Endothelial cell (in vitro differentiated cells): ENCODE measurements at regions not wholly inside any gene's neighbourhood (a gene's known extent, or its start where the extent isn't known, plus 50 kb on each side); places are given as distances from the start of the nearest gene placed in this dataset.

Experiments used
- DNase-seq: peaks from one replicate; pipeline ENCODE4 v3.0.0; 2021; ENCODE audit warnings: low spot score
- H3K27ac Mint-ChIP-seq: one replicate; pipeline ENCODE4 v1.8.0; 2021; ENCODE audit warnings: mixed read lengths, inconsistent platforms; ENCODE audit not compliant: unreplicated experiment
- H3K27me3 Mint-ChIP-seq: one replicate; pipeline ENCODE4 v1.8.0; 2021; ENCODE audit warnings: mild to moderate bottlenecking, moderate library complexity, mixed read lengths, inconsistent platforms; ENCODE audit not compliant: unreplicated experiment
- H3K36me3 Mint-ChIP-seq: one replicate; pipeline ENCODE4 v1.8.0; 2021; ENCODE audit warnings: mild to moderate bottlenecking, low read depth, mixed read lengths, inconsistent platforms; ENCODE audit not compliant: unreplicated experiment
- H3K4me1 Mint-ChIP-seq: one replicate; pipeline ENCODE4 v1.8.0; 2021; ENCODE audit warnings: mild to moderate bottlenecking, mixed read lengths, inconsistent platforms; ENCODE audit not compliant: unreplicated experiment
- H3K4me3 Mint-ChIP-seq: one replicate; pipeline ENCODE4 v1.8.0; 2021; ENCODE audit warnings: mild to moderate bottlenecking, mixed read lengths, inconsistent platforms; ENCODE audit not compliant: unreplicated experiment
- H3K9me3 Mint-ChIP-seq: one replicate; pipeline ENCODE4 v1.8.0; 2021; ENCODE audit warnings: mixed read lengths, inconsistent platforms; ENCODE audit not compliant: unreplicated experiment
- CTCF ChIP-seq: fragments of 200-600 bp; sonication (generic); IDR thresholded peaks from one replicate; pipeline ENCODE4 v1.5.0; 2021; ENCODE audit warnings: antibody characterized with exemption; ENCODE audit not compliant: unreplicated experiment

- Mint-ChIP-seq H3K4me1 (no peaks in the 10 kb centered on the region), H3K9me3 (no peaks in the 10 kb centered on the region), H3K27me3 (peaks cover 2% of the 10 kb centered on the region), H3K27ac (no peak overlapping the region), H3K4me3 (no peak overlapping the region), H3K36me3 (no peaks in the 10 kb centered on the region)
- TF ChIP-seq CTCF, result no peak
- no peak for DNase-seq
Measured at GRCh38 chr18:4582431-4583335, 127.6 kb upstream of the DLGAP1 start.

GRCh38 chr18:4581966-4582365 is 126.9 kb upstream of the DLGAP1 start:
- H3K4me3 Mint-ChIP-seq, result no peak overlapping the region
- TF ChIP-seq CTCF, result no peak
- peaks cover 2% of the 10 kb centered on the region for H3K27me3 Mint-ChIP-seq
- no peaks in the 10 kb centered on the region for H3K4me1 Mint-ChIP-seq
- H3K9me3 Mint-ChIP-seq, result no peaks in the 10 kb centered on the region
- no peak for DNase-seq
- no peak overlapping the region for H3K27ac Mint-ChIP-seq
- H3K36me3 Mint-ChIP-seq, result no peaks in the 10 kb centered on the region

GRCh38 chr18:4578449-4578848 is 123.3 kb upstream of the DLGAP1 start:
- peaks cover 7% of the 10 kb centered on the region for H3K9me3 Mint-ChIP-seq
- H3K36me3 Mint-ChIP-seq, result peaks cover 7% of the 10 kb centered on the region
- no peaks in the 10 kb centered on the region for H3K4me1 Mint-ChIP-seq
- TF ChIP-seq CTCF, result no peak
- no peak overlapping the region for H3K27ac Mint-ChIP-seq
- no peak overlapping the region for H3K4me3 Mint-ChIP-seq
- no peak for DNase-seq
- H3K27me3 Mint-ChIP-seq, result peaks cover 2% of the 10 kb centered on the region

- H3K27me3 Mint-ChIP-seq, result peaks cover 2% of the 10 kb centered on the region
- H3K36me3 Mint-ChIP-seq, result peaks cover 11% of the 10 kb centered on the region
- no peak for TF ChIP-seq CTCF
- H3K9me3 Mint-ChIP-seq, result peaks cover 13% of the 10 kb centered on the region
- no peak overlapping the region for H3K27ac Mint-ChIP-seq
- DNase-seq, result no peak
- no peaks in the 10 kb centered on the region for H3K4me1 Mint-ChIP-seq
- H3K4me3 Mint-ChIP-seq, result no peak overlapping the region
Measured at GRCh38 chr18:4573735-4574134, 118.6 kb upstream of the DLGAP1 start.

- H3K36me3 Mint-ChIP-seq, result no peaks in the 10 kb centered on the region
- no peaks in the 10 kb centered on the region for H3K4me1 Mint-ChIP-seq
- H3K27ac Mint-ChIP-seq, result no peak overlapping the region
- no peak for DNase-seq
- no peaks in the 10 kb centered on the region for H3K27me3 Mint-ChIP-seq
- no peak for TF ChIP-seq CTCF
- no peak overlapping the region for H3K4me3 Mint-ChIP-seq
- H3K9me3 Mint-ChIP-seq, result no peaks in the 10 kb centered on the region
Measured at GRCh38 chr18:4557502-4557901, 102.4 kb upstream of the DLGAP1 start.
